ENCODE measurements at regions not wholly inside any gene's neighbourhood (a gene's known extent, or its start where the extent isn't known, plus 50 kb on each side); places are given as distances from the start of the nearest gene placed in this dataset.

- no peak overlapping the region for H3K4me3 ChIP-seq (ENCODE audit: low read depth, low read length)
- DNase-seq (ENCODE audit: low read depth), result no peak
These were observed 272.2 kb upstream of the CFAP20DC start for GRCh38 chr3:59321881-59322540.

- DNase-seq (ENCODE audit: low read depth), result no peak
These were observed 270.3 kb upstream of the CFAP20DC start for GRCh38 chr3:59320080-59320479.

GRCh38 chr3:59319442-59319841 is 269.6 kb upstream of the CFAP20DC start:
- DNase-seq (ENCODE audit: low read depth), result no peak
- no peak overlapping the region for H3K4me3 ChIP-seq (ENCODE audit: low read depth, low read length)

More at GRCh38 chr3:59320080-59320479, 270.3 kb upstream of the CFAP20DC start:
- no peak overlapping the region for H3K4me3 ChIP-seq (ENCODE audit: low read depth, low read length)

GRCh38 chr3:59318881-59319280 is 269.1 kb upstream of the CFAP20DC start:
- DNase-seq (ENCODE audit: low read depth), result no peak
- H3K4me3 ChIP-seq (ENCODE audit: low read depth, low read length), result no peak overlapping the region

GRCh38 chr3:59317386-59317785 is 267.6 kb upstream of the CFAP20DC start:
- no peak overlapping the region for H3K4me3 ChIP-seq (ENCODE audit: low read depth, low read length)
- no peak for DNase-seq (ENCODE audit: low read depth)

GRCh38 chr3:59316688-59317275 is 267.0 kb upstream of the CFAP20DC start:
- H3K4me3 ChIP-seq (ENCODE audit: low read depth, low read length), result no peak overlapping the region
- DNase-seq (ENCODE audit: low read depth), result no peak

DNA sequence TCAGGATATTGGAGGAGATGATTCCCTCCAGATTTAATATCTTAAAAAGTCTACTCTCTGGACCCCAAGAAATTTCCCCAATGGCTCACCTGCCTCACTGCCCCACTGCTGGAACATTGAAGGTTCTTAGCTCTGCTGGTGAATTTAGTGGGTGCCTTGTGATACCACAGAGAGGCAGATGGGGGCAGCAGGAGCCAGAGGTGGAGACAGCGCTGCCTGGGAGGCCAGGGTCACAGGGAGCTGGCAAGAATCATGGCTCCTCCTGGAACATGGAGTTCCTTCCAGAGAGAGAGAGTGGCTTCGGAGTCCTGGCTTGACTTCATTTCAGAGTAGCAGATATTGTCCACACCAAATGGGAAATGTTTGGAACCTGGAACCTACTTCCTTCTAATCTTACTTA is 263.5 kb upstream of the CFAP20DC start:
- H3K4me3 ChIP-seq (ENCODE audit: low read depth, low read length), result no peak overlapping the region
- peak; percentile 30 for DNase-seq (ENCODE audit: low read depth)

DNA sequence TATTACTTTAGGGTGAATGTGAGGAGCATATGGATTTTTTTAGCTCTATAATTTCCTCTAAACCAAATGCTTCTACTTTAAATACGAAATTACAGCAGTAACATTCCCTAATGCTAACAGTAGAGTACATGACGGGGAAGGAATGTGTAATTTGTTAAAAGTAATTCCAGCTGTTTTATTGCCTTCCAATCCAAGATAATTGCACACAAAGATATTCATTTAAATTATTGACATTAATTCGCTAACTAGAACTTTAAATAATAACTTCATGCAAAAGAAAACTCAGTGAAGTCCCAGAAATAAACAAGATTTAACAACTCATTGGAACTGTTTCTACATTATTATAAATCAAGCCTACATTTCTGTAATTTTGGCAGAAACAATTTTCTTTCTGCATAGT is 261.4 kb upstream of the CFAP20DC start:
- H3K4me3 ChIP-seq (ENCODE audit: low read depth, low read length), result no peak overlapping the region
- no peak for DNase-seq (ENCODE audit: low read depth)

GRCh38 chr3:59310736-59311135 is 260.9 kb upstream of the CFAP20DC start:
- no peak for DNase-seq (ENCODE audit: low read depth)
- no peak overlapping the region for H3K4me3 ChIP-seq (ENCODE audit: low read depth, low read length)

- DNase-seq (ENCODE audit: low read depth), result no peak
- H3K4me3 ChIP-seq (ENCODE audit: low read depth, low read length), result no peak overlapping the region
These were observed 258.9 kb upstream of the CFAP20DC start for GRCh38 chr3:59308684-59309083.

GRCh38 chr3:59308001-59308400 is 258.2 kb upstream of the CFAP20DC start:
- H3K4me3 ChIP-seq (ENCODE audit: low read depth, low read length), result no peak overlapping the region
- DNase-seq (ENCODE audit: low read depth), result no peak

- no peak overlapping the region for H3K4me3 ChIP-seq (ENCODE audit: low read depth, low read length)
- DNase-seq (ENCODE audit: low read depth), result no peak
These were observed 256.6 kb upstream of the CFAP20DC start for GRCh38 chr3:59306436-59306835.

DNA sequence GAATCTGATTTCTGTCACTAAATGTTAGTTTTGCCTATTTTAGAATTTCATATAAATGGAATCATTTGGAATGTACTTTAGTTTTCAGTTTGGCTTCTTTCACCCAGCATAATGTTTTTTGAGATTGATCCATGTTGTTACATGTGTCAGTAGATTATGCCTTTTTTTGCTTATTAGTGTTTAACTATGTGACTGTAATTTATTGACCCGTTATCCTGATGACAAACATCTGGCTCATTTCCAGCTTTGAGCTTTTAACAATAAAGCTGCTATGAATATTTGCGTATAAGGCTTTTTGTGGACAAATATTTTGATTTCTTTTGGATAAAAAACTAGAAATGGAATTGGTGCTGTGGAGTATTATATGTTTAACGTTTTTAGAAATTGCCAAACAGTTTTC is 254.5 kb upstream of the CFAP20DC start:
- no peak for DNase-seq (ENCODE audit: low read depth)
- no peak overlapping the region for H3K4me3 ChIP-seq (ENCODE audit: low read depth, low read length)

DNA sequence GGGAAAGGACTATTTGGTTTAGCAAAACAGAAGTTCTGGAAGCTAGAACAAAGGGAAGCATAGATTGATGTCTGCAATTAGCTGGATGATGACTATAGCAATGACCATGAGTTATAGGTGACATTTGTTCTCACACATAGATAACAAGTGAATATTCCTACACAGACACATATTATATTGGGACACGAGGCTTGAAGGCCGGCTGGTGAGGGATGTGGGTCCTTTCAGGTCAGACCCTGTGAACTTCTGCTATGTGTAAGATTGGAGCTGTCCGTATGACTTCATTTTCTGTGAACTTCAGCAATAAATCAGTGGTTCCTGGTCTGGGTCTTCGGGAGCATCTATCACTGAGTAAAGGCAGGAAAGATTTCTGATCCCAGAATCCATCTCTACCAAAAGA is 253.6 kb upstream of the CFAP20DC start:
- no peak for DNase-seq (ENCODE audit: low read depth)
- H3K4me3 ChIP-seq (ENCODE audit: low read depth, low read length), result no peak overlapping the region

GRCh38 chr3:59302442-59302841 is 252.6 kb upstream of the CFAP20DC start:
- no peak for DNase-seq (ENCODE audit: low read depth)
- no peak overlapping the region for H3K4me3 ChIP-seq (ENCODE audit: low read depth, low read length)

DNA sequence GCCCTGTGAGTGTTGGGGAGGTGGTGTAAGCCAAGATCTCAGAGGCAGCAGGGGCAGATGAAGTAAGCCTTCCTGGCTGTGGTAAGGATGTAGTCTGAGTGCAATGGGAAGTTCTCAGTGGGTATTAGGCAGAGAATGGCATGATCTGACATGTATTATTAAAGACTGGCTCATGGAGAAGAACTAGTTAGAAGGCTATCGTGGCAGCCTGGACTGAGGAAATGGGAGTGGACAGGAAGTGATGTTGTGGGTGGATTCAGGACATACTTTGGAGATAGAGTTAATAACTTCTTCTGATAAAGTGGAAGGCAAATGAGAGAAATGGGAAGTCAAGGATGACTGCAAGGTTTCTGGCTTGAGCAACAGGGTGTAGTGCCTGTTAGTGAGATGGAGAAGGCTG is 250.9 kb upstream of the CFAP20DC start:
- H3K4me3 ChIP-seq (ENCODE audit: low read depth, low read length), result no peak overlapping the region
- no peak for DNase-seq (ENCODE audit: low read depth)

DNA sequence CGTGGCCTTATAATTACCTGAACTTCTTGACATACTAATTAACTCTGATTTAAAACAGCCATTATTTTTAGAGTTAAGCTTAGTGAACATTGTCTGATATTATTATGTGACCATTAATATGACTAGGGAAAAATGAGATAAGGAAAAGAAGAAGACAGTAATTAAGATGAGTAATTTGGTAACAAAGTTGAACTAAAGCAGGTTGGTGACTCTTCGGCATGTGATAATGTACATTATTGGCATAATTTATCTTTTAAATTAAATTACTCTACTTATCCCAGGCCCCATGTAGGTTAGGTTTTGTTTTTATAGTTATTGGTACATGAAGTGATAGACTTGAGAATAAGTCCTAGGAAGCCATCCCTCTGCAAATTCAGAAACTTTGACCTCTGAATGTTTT is 249.7 kb upstream of the CFAP20DC start:
- H3K4me3 ChIP-seq (ENCODE audit: low read depth, low read length), result no peak overlapping the region
- DNase-seq (ENCODE audit: low read depth), result no peak

- DNase-seq (ENCODE audit: low read depth), result no peak
- H3K4me3 ChIP-seq (ENCODE audit: low read depth, low read length), result no peak overlapping the region
These were observed 240.5 kb upstream of the CFAP20DC start for GRCh38 chr3:59290358-59290757.

- H3K4me3 ChIP-seq (ENCODE audit: low read depth, low read length), result no peak overlapping the region
These were observed 240.0 kb upstream of the CFAP20DC start for GRCh38 chr3:59289831-59290230.

DNA sequence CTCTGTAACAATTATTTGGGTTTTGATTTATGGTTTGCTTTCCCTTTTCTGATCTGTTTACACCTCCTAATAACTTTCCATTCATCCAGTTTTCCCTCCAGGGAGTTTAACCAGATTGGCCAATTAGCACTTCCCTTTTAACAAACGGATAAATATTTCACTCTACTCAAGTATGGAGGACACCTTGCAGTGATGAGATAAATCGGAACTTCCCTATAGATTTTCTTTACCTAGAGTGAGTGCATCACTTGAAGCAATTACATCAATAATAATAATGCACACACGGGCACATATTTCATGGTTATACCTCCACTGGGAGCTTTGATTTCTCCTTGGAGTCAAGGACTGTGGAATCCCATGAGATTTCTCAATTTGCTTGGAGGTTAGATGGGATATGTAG is 239.1 kb upstream of the CFAP20DC start:
- H3K4me3 ChIP-seq (ENCODE audit: low read depth, low read length), result no peak overlapping the region
- DNase-seq (ENCODE audit: low read depth), result no peak

More at GRCh38 chr3:59289831-59290230, 240.0 kb upstream of the CFAP20DC start:
- no peak for DNase-seq (ENCODE audit: low read depth)

DNA sequence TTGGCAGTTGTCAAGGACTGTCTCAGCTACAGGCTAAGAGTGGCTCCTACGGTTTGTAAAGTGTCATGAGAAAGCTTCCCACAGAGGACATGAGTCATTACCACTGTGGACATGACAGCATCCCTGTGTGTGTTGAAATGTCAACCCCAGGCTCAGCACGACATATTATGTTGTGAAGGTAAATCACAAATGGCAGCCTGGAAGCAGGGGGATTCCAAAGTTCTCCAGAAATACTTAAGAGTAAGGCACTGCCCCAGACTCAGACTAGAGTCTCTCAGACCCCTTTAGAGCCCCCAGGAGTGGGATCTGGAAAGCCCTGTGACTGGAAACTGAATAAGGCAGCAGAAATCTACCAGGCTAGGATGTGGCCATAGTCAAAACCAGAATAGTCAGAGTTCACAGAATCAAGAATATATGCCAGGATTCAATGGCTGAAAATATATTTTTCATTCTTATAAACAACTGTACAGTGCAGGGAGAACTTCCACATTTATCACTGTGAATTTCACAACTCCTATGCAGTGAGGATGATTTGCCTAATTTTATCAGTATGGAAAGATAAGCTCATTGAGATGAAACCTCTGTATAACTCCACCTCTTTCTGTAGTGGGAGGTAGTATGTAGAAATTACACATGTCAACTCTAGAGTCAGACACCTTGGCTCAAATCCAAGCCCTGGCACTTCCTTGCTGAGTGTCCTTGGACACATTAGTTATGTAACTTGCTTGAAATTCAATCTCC is 237.1 kb upstream of the CFAP20DC start:
- H3K4me3 ChIP-seq (ENCODE audit: low read depth, low read length), result no peak overlapping the region
- DNase-seq (ENCODE audit: low read depth), result no peak

All from skeletal muscle cell (primary cell).